ENCODE measurements at regions not wholly inside any gene's neighbourhood (a gene's known extent, or its start where the extent isn't known, plus 50 kb on each side); places are given as distances from the start of the nearest gene placed in this dataset.

DNA sequence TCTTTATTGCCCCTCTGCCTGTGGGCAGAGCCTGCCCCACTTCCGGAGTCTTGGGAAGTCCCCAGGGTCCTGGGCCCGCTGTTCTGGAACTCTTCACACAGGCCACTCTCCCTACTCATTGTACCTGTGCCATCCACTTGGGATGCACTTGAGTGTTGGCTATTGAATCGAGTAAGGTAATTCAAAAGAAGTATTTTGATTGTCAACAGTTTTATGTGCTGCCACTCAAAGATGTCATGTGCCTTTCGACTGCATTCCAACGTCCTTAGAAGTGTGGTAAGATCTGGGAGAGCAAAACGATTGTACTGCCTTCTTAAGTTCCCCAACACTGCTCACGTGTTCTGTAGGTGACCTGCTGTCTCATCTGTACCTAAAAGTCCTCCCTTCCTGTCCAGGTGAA, 77.0 kb upstream of the SMIM21 start:
- no peak overlapping the region for H3K4me2 ChIP-seq (ENCODE audit: insufficient read depth, low read length)
- no peaks in the 10 kb centered on the region for H3K36me3 ChIP-seq (ENCODE audit: control insufficient read depth, insufficient read depth, low read length)
- no peaks in the 10 kb centered on the region for H3K9me3 ChIP-seq (replicated peaks; ENCODE audit: control insufficient read depth, insufficient read depth, low read depth, low read length)
- intact Hi-C loops (cut with micrococcal nuclease) (no loop called here), in situ Hi-C loops (cut with MboI) (no loop called here)
- H3K9me1 ChIP-seq (ENCODE audit: control insufficient read depth, insufficient read depth, low read length): no peaks in the 10 kb centered on the region
- ATAC-seq: no peak
- no peaks in the 10 kb centered on the region for H4K20me1 ChIP-seq (replicated peaks; ENCODE audit: control insufficient read depth, insufficient read depth, low read length)
- H3K27me3 ChIP-seq (ENCODE audit: control insufficient read depth in 2 of 2, insufficient read depth in 2 of 2, low read length in 2 of 2): no peaks in the 10 kb centered on the region
- no peak overlapping the region for H3K9ac ChIP-seq (ENCODE audit: insufficient read depth in 1 of 2, low read depth in 2 of 2, low read length in 2 of 2)
- H3K27ac ChIP-seq (ENCODE audit: extremely low read depth, low read depth, low read length): no peak overlapping the region
- ChIA-PET POLR2A (no interaction called here), CTCF (ENCODE audit: low intra/inter-chr PET ratio) (no interaction called here)
- no peaks in the 10 kb centered on the region for H3K79me2 ChIP-seq (ENCODE audit: control insufficient read depth, insufficient read depth, low read length)
- WGBS (ENCODE audit: insufficient coverage, low coverage, missing lambda C conversion rate): 3% methylated on average over 7 of the region's 7 CpGs
- no peak overlapping the region for H3K4me3 ChIP-seq
- DNase-seq (ENCODE audit: extremely low read depth in 1 of 4, low spot score in 3 of 4): no peak
- no peak for FAIRE-seq
- no peak overlapping the region for H2AFZ ChIP-seq (ENCODE audit: low read depth, low read length)
- no TSS peak for BruUV-seq (replicated peaks)
- H3K4me1 ChIP-seq (replicated peaks in 1 of 2; ENCODE audit: control insufficient read depth in 2 of 2, insufficient read depth in 2 of 2, low read length in 2 of 2): no peaks in the 10 kb centered on the region
- TF ChIP-seq MAFF (IDR thresholded peaks at IDR 0.05; ENCODE audit: low read length) (no peak), NFYB (IDR thresholded peaks at IDR 0.05; ENCODE audit: extremely low read depth, insufficient read length) (no peak), TSC22D4 (tag; IDR thresholded peaks at IDR 0.05) (no peak), GATAD2B (IDR thresholded peaks at IDR 0.05; ENCODE audit: borderline replicate concordance) (no peak), NFIX (CRISPR knock-in tag; IDR thresholded peaks at IDR 0.05; ENCODE audit: low read depth) (no peak), ZNF134 (CRISPR knock-in tag; conservative IDR thresholded peaks at IDR 0.05) (no peak), ZKSCAN3 (CRISPR knock-in tag; IDR thresholded peaks at IDR 0.05) (no peak), PCBP1 (IDR thresholded peaks at IDR 0.05; ENCODE audit: low read depth, low read length, poor library complexity, severe bottlenecking) (no peak), ZNF780A (CRISPR knock-in tag; IDR thresholded peaks at IDR 0.05) (no peak)
- TF ChIP-seq, protein P1, sequence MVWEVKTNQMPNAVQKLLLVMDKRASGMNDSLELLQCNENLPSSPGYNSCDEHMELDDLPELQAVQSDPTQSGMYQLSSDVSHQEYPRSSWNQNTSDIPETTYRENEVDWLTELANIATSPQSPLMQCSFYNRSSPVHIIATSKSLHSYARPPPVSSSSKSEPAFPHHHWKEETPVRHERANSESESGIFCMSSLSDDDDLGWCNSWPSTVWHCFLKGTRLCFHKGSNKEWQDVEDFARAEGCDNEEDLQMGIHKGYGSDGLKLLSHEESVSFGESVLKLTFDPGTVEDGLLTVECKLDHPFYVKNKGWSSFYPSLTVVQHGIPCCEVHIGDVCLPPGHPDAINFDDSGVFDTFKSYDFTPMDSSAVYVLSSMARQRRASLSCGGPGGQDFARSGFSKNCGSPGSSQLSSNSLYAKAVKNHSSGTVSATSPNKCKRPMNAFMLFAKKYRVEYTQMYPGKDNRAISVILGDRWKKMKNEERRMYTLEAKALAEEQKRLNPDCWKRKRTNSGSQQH (CRISPR knock-in tag; IDR thresholded peaks at IDR 0.05): no peak
- TF ChIP-seq, protein P2, sequence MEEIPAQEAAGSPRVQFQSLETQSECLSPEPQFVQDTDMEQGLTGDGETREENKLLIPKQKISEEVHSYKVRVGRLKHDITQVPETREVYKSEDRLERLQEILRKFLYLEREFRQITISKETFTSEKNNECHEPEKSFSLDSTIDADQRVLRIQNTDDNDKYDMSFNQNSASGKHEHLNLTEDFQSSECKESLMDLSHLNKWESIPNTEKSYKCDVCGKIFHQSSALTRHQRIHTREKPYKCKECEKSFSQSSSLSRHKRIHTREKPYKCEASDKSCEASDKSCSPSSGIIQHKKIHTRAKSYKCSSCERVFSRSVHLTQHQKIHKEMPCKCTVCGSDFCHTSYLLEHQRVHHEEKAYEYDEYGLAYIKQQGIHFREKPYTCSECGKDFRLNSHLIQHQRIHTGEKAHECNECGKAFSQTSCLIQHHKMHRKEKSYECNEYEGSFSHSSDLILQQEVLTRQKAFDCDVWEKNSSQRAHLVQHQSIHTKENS (CRISPR knock-in tag; IDR thresholded peaks at IDR 0.05): no peak
- TF ChIP-seq, protein P3, sequence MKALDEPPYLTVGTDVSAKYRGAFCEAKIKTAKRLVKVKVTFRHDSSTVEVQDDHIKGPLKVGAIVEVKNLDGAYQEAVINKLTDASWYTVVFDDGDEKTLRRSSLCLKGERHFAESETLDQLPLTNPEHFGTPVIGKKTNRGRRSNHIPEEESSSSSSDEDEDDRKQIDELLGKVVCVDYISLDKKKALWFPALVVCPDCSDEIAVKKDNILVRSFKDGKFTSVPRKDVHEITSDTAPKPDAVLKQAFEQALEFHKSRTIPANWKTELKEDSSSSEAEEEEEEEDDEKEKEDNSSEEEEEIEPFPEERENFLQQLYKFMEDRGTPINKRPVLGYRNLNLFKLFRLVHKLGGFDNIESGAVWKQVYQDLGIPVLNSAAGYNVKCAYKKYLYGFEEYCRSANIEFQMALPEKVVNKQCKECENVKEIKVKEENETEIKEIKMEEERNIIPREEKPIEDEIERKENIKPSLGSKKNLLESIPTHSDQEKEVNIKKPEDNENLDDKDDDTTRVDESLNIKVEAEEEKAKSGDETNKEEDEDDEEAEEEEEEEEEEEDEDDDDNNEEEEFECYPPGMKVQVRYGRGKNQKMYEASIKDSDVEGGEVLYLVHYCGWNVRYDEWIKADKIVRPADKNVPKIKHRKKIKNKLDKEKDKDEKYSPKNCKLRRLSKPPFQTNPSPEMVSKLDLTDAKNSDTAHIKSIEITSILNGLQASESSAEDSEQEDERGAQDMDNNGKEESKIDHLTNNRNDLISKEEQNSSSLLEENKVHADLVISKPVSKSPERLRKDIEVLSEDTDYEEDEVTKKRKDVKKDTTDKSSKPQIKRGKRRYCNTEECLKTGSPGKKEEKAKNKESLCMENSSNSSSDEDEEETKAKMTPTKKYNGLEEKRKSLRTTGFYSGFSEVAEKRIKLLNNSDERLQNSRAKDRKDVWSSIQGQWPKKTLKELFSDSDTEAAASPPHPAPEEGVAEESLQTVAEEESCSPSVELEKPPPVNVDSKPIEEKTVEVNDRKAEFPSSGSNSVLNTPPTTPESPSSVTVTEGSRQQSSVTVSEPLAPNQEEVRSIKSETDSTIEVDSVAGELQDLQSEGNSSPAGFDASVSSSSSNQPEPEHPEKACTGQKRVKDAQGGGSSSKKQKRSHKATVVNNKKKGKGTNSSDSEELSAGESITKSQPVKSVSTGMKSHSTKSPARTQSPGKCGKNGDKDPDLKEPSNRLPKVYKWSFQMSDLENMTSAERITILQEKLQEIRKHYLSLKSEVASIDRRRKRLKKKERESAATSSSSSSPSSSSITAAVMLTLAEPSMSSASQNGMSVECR (CRISPR knock-in tag; IDR thresholded peaks at IDR 0.05): no peak
- TF ChIP-seq, protein P4, sequence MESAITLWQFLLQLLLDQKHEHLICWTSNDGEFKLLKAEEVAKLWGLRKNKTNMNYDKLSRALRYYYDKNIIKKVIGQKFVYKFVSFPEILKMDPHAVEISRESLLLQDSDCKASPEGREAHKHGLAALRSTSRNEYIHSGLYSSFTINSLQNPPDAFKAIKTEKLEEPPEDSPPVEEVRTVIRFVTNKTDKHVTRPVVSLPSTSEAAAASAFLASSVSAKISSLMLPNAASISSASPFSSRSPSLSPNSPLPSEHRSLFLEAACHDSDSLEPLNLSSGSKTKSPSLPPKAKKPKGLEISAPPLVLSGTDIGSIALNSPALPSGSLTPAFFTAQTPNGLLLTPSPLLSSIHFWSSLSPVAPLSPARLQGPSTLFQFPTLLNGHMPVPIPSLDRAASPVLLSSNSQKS (CRISPR knock-in tag; IDR thresholded peaks at IDR 0.05): no peak

Measured in K562 (cell line).